GM23338 (cell line): ENCODE measurements at regions not wholly inside any gene's neighbourhood (a gene's known extent, or its start where the extent isn't known, plus 50 kb on each side); places are given as distances from the start of the nearest gene placed in this dataset.

Experiments
- ATAC-seq: fragments of 200-7000 bp; cut with Tn5 transposase; 3 replicates; pipeline ENCODE4 v1.9.1; 2020
- DNase-seq: peaks from one replicate; pipeline ENCODE4 v3.0.0-alpha.2; 2015; ENCODE audit warnings: low spot score
- H2AFZ ChIP-seq: fragments of 200-600 bp; sonication (generic); 2 replicates; pipeline ENCODE4 v1.8.0; 2016; ENCODE audit warnings: antibody characterized with exemption, mild to moderate bottlenecking, moderate library complexity
- H3F3A ChIP-seq: fragments of 200-600 bp; sonication (generic); replicated peaks from 2 replicates; pipeline ENCODE4 v1.8.0; 2017; ENCODE audit warnings: antibody characterized with exemption, mixed run types, low read depth
- H3K27ac ChIP-seq: fragments of 200-600 bp; sonication (generic); 2 replicates; pipeline ENCODE4 v1.6.1; 2016; ENCODE audit warnings: low read depth
- H3K27me3 ChIP-seq: fragments of 200-600 bp; sonication (generic); 2 replicates; pipeline ENCODE4 v1.8.0; 2016; ENCODE audit warnings: mild to moderate bottlenecking, mixed run types, moderate library complexity; ENCODE audit not compliant: insufficient read depth
- H3K36me3 ChIP-seq: fragments of 200-600 bp; sonication (generic); 2 replicates; pipeline ENCODE4 v1.8.0; 2016; ENCODE audit warnings: mild to moderate bottlenecking; ENCODE audit not compliant: insufficient read depth
- H3K4me1 ChIP-seq: fragments of 200-600 bp; sonication (generic); 2 replicates; pipeline ENCODE4 v1.8.0; 2016; ENCODE audit warnings: mild to moderate bottlenecking, moderate library complexity; ENCODE audit not compliant: insufficient read depth
- H3K4me2 ChIP-seq: fragments of 200-600 bp; sonication (generic); 2 replicates; pipeline ENCODE4 v1.7.1; 2017; ENCODE audit warnings: mixed run types
- H3K4me3 ChIP-seq: fragments of 200-600 bp; sonication (generic); 2 replicates; pipeline ENCODE4 v1.6.1; 2016; ENCODE audit warnings: mixed run types
- H3K79me2 ChIP-seq: fragments of 200-600 bp; sonication (generic); replicated peaks from 2 replicates; pipeline ENCODE4 v1.8.0; 2017; ENCODE audit warnings: mild to moderate bottlenecking; ENCODE audit not compliant: insufficient read depth
- H3K9me2 ChIP-seq: fragments of 200-600 bp; sonication (generic); 2 replicates; pipeline ENCODE4 v1.8.0; 2017; ENCODE audit not compliant: insufficient read depth
- H4K20me1 ChIP-seq: fragments of 200-600 bp; sonication (generic); replicated peaks from 2 replicates; pipeline ENCODE4 v1.8.0; 2017; ENCODE audit warnings: mild to moderate bottlenecking; ENCODE audit not compliant: insufficient read depth
- H3K27ac Mint-ChIP-seq: 2 replicates; pipeline ENCODE4 v1.8.0; 2020; ENCODE audit warnings: inconsistent platforms, mild to moderate bottlenecking, moderate library complexity, mixed read lengths
- H3K27me3 Mint-ChIP-seq: 3 replicates; pipeline ENCODE4 v1.8.0; 2022; ENCODE audit warnings: low read depth, mild to moderate bottlenecking, moderate library complexity, mixed read lengths, inconsistent platforms; ENCODE audit not compliant: insufficient read depth, poor library complexity
- H3K36me3 Mint-ChIP-seq: 3 replicates; pipeline ENCODE4 v1.8.0; 2021; ENCODE audit warnings: low read depth, mild to moderate bottlenecking, inconsistent platforms, moderate library complexity, mixed read lengths
- H3K4me1 Mint-ChIP-seq: 3 replicates; pipeline ENCODE4 v1.8.0; 2020; ENCODE audit warnings: mild to moderate bottlenecking, inconsistent platforms, mixed read lengths
- H3K4me3 Mint-ChIP-seq: 3 replicates; pipeline ENCODE4 v1.8.0; 2021; ENCODE audit warnings: moderate library complexity, mild to moderate bottlenecking, inconsistent platforms, mixed read lengths
- H3K9me3 Mint-ChIP-seq: 3 replicates; pipeline ENCODE4 v1.8.0; 2020; ENCODE audit warnings: moderate library complexity, mild to moderate bottlenecking, inconsistent platforms, mixed read lengths
- CREB1 ChIP-seq: fragments of 250-450 bp; sonication (Bioruptor Pico); IDR thresholded peaks from 2 replicates; pipeline ENCODE4 v1.5.0; 2020; ENCODE audit warnings: low read depth, mild to moderate bottlenecking, moderate library complexity
- CTCF ChIP-seq, 2 experiments: fragments of 200-600 bp in 1 of 2; sonication (generic) in 1 of 2; conservative IDR thresholded peaks; 2 replicates each; pipeline versions ENCODE4 v1.5.1 to v1.6.1; 2016 to 2017; ENCODE audit warnings: antibody characterized with exemption in 2 of 2, low read depth in 2 of 2, mild to moderate bottlenecking in 2 of 2, moderate library complexity in 1 of 2
- ETS1 ChIP-seq: IDR thresholded peaks from 2 replicates; pipeline ENCODE4 v1.6.1; 2016; ENCODE audit warnings: antibody characterized with exemption
- EZH2 ChIP-seq: fragments of 200-600 bp; sonication (generic); IDR thresholded peaks from one replicate; pipeline ENCODE4 v1.8.0; 2017; ENCODE audit warnings: antibody characterized with exemption, mild to moderate bottlenecking, low read depth; ENCODE audit not compliant: unreplicated experiment
- EZH2phosphoT487 ChIP-seq: fragments of 200-600 bp; sonication (generic); IDR thresholded peaks from one replicate; pipeline ENCODE4 v1.8.1; 2018; ENCODE audit warnings: antibody characterized with exemption; ENCODE audit not compliant: unreplicated experiment
- JUNB ChIP-seq: IDR thresholded peaks from one replicate; pipeline ENCODE4 v1.6.1; 2016; ENCODE audit warnings: antibody characterized with exemption; ENCODE audit not compliant: unreplicated experiment
- NANOG ChIP-seq: IDR thresholded peaks from 2 replicates; pipeline ENCODE4 v1.6.1; 2016; ENCODE audit warnings: antibody characterized with exemption, borderline replicate concordance
- POLR2AphosphoS5 ChIP-seq: IDR thresholded peaks from 2 replicates; pipeline ENCODE4 v1.6.1; 2016; ENCODE audit warnings: antibody characterized with exemption, low read depth
- REST ChIP-seq: IDR thresholded peaks from one replicate; pipeline ENCODE4 v1.6.1; 2018; ENCODE audit warnings: antibody characterized with exemption; ENCODE audit not compliant: unreplicated experiment
- STAT1 ChIP-seq: IDR thresholded peaks from one replicate; pipeline ENCODE4 v1.6.1; 2016; ENCODE audit warnings: antibody characterized with exemption; ENCODE audit not compliant: unreplicated experiment
- ZNF114 ChIP-seq: fragments of 250-450 bp; sonication (Bioruptor Pico); IDR thresholded peaks from 2 replicates; pipeline ENCODE4 v1.5.0; 2020; ENCODE audit warnings: mild to moderate bottlenecking, moderate library complexity
- ZNF331 ChIP-seq: fragments of 250-450 bp; sonication (Bioruptor Pico); IDR thresholded peaks from 2 replicates; pipeline ENCODE4 v1.5.0; 2020; ENCODE audit warnings: low read depth, mild to moderate bottlenecking, moderate library complexity
- ZNF462 ChIP-seq: fragments of 250-450 bp; sonication (Bioruptor Pico); IDR thresholded peaks from 2 replicates; pipeline ENCODE4 v1.5.0; 2020; ENCODE audit warnings: mild to moderate bottlenecking, moderate library complexity

- Histone ChIP-seq H3K79me2 (no peaks in the 10 kb centered on the region), H3K4me3 (no peak overlapping the region), H3K27ac (no peak overlapping the region), H3K36me3 (no peaks in the 10 kb centered on the region), H3K4me1 (peaks cover 7% of the 10 kb centered on the region), H2AFZ (no peak overlapping the region), H3K4me2 (no peak overlapping the region), H3F3A (no peaks in the 10 kb centered on the region), H4K20me1 (no peaks in the 10 kb centered on the region), H3K27me3 (no peaks in the 10 kb centered on the region), H3K9me2 (no peaks in the 10 kb centered on the region)
- Mint-ChIP-seq H3K27me3 (no peaks in the 10 kb centered on the region), H3K27ac (no peak overlapping the region), H3K4me1 (no peaks in the 10 kb centered on the region), H3K36me3 (no peaks in the 10 kb centered on the region), H3K4me3 (no peak overlapping the region), H3K9me3 (no peaks in the 10 kb centered on the region)
- TF ChIP-seq REST (no peak), ZNF462 (CRISPR knock-in tag) (no peak), CTCF (conservative IDR thresholded peaks at IDR 0.05; ENCODE audit: low read depth in 2 of 2) (no peak), EZH2 (no peak), EZH2phosphoT487 (no peak), NANOG (no peak), JUNB (no peak), ZNF114 (CRISPR knock-in tag) (no peak), POLR2AphosphoS5 (no peak), STAT1 (no peak), CREB1 (CRISPR knock-in tag) (no peak), ETS1 (no peak), ZNF331 (no peak)
- ATAC-seq (no peak), DNase-seq (no peak)
These were observed 729.5 kb upstream of the LMO3 start for GRCh38 chr12:17335487-17335886.
